ENCODE measurements at regions not wholly inside any gene's neighbourhood (a gene's known extent, or its start where the extent isn't known, plus 50 kb on each side); places are given as distances from the start of the nearest gene placed in this dataset.
A peak's percentile ranks its signal among the peaks of the same experiment; 100 is the strongest.
"Not testable (repeated sequence)": the region's sequence is repeated elsewhere in the genome, so short reads cannot be mapped to it uniquely, and the experiment has no call there.

DNA sequence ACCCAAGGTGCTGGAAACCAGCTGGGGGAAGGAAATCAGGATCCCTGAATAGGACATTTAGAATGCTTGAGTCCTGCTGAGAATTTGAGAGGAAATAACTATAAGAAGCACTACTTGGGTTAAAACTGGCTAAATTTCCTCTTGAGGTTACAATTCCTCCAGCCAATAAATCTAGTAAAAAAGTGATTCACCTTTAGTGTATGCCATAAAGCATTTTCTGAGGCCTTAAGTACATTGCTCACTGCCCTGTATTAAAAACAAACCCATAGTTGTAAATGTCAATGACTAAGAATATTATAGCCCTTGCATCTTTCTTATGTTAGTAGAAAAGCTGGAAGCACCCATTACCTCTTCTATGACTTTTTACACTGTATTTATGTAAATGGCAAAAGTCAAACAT is 634.7 kb upstream of the ARRDC3 start:
- no peak overlapping the region for H3K4me3 ChIP-seq (ENCODE audit: low read depth, low read length)
- DNase-seq (ENCODE audit: low read depth, low spot score), result peak; percentile 94
- no peak for TF ChIP-seq CTCF (IDR thresholded peaks at IDR 0.05; ENCODE audit: low read depth, low read length)
- in situ Hi-C loops (cut with HindIII; ENCODE audit: low sequenced_read_pairs), result no loop called here

DNA sequence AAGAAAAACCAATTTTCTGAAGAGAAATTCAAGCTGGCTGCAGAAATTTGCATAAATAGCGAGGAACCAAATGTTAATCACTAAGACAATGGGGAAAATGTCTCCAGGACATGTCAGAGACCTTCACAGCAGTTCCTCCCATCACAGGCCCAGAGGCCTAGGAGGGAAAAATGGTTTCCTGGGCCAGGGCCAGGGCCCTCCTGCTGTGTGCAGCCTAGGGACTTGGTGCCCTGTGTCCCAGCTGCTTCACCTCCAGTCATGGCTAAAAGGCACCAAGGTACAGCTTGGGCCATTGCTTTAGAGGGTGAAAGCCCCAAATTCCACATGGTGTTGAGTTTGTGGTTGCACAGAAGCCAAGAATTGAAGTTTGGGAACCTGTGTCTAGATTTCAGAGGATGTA is 628.7 kb upstream of the ARRDC3 start:
- in situ Hi-C loops (cut with HindIII; ENCODE audit: low sequenced_read_pairs); H3K4me3 ChIP-seq (ENCODE audit: low read depth, low read length); DNase-seq (ENCODE audit: low read depth, low spot score): not testable (repeated sequence)

- TF ChIP-seq CTCF (IDR thresholded peaks at IDR 0.05; ENCODE audit: low read depth, low read length), result no peak
- no peak for DNase-seq (ENCODE audit: low read depth, low spot score)
- in situ Hi-C loops (cut with HindIII; ENCODE audit: low sequenced_read_pairs), result no loop called here
- no peak overlapping the region for H3K4me3 ChIP-seq (ENCODE audit: low read depth, low read length)
Measured at GRCh38 chr5:92003806-92004205, 620.7 kb upstream of the ARRDC3 start.

GRCh38 chr5:92002721-92003274 is 619.7 kb upstream of the ARRDC3 start:
- no peak overlapping the region for H3K4me3 ChIP-seq (ENCODE audit: low read depth, low read length)
- DNase-seq (ENCODE audit: low read depth, low spot score), result no peak
- in situ Hi-C loops (cut with HindIII; ENCODE audit: low sequenced_read_pairs), result no loop called here
- TF ChIP-seq CTCF (IDR thresholded peaks at IDR 0.05; ENCODE audit: low read depth, low read length), result no peak

- no peak overlapping the region for H3K4me3 ChIP-seq (ENCODE audit: low read depth, low read length)
- in situ Hi-C loops (cut with HindIII; ENCODE audit: low sequenced_read_pairs), result no loop called here
- DNase-seq (ENCODE audit: low read depth, low spot score), result no peak
- TF ChIP-seq CTCF (IDR thresholded peaks at IDR 0.05; ENCODE audit: low read depth, low read length), result no peak
Measured at GRCh38 chr5:91998774-91999173, 615.7 kb upstream of the ARRDC3 start.

GRCh38 chr5:91983869-91984268 is 600.8 kb upstream of the ARRDC3 start:
- in situ Hi-C loops (cut with HindIII; ENCODE audit: low sequenced_read_pairs), result no loop called here
- no peak overlapping the region for H3K4me3 ChIP-seq (ENCODE audit: low read depth, low read length)
- DNase-seq (ENCODE audit: low read depth, low spot score), result peak; percentile 2
- no peak for TF ChIP-seq CTCF (IDR thresholded peaks at IDR 0.05; ENCODE audit: low read depth, low read length)

- in situ Hi-C loops (cut with HindIII; ENCODE audit: low sequenced_read_pairs), result no loop called here
- no peak overlapping the region for H3K4me3 ChIP-seq (ENCODE audit: low read depth, low read length)
- DNase-seq (ENCODE audit: low read depth, low spot score), result no peak
- TF ChIP-seq CTCF (IDR thresholded peaks at IDR 0.05; ENCODE audit: low read depth, low read length), result no peak
Measured at GRCh38 chr5:91978221-91978882, 595.2 kb upstream of the ARRDC3 start.
